ENCODE measurements at regions not wholly inside any gene's neighbourhood (a gene's known extent, or its start where the extent isn't known, plus 50 kb on each side); places are given as distances from the start of the nearest gene placed in this dataset.

DNA sequence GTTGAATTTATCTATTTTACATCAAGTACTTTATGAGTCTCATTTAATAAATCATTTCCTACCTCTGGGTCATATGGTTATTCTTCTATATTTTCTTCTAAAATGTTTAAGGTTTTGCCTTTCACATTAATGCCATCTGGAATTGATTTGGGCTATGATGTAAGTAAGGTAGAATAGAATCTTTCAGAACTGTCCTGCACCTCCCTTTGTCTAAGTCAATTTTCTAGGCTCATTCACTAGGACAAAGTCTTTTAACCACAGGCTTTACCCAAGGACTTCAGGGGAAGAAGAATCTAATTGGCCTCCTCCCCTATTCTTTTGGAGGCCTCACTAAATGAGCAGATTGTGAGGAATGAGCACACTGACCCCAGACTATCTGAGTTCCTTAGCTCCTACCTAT lies 146.0 kb downstream of the BBOX1 start:
- TF ChIP-seq, protein P1, sequence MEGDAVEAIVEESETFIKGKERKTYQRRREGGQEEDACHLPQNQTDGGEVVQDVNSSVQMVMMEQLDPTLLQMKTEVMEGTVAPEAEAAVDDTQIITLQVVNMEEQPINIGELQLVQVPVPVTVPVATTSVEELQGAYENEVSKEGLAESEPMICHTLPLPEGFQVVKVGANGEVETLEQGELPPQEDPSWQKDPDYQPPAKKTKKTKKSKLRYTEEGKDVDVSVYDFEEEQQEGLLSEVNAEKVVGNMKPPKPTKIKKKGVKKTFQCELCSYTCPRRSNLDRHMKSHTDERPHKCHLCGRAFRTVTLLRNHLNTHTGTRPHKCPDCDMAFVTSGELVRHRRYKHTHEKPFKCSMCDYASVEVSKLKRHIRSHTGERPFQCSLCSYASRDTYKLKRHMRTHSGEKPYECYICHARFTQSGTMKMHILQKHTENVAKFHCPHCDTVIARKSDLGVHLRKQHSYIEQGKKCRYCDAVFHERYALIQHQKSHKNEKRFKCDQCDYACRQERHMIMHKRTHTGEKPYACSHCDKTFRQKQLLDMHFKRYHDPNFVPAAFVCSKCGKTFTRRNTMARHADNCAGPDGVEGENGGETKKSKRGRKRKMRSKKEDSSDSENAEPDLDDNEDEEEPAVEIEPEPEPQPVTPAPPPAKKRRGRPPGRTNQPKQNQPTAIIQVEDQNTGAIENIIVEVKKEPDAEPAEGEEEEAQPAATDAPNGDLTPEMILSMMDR (IDR thresholded peaks at IDR 0.05; ENCODE audit: low read depth, low read length, missing input control): no peak
- TF ChIP-seq FOXA1 (IDR thresholded peaks at IDR 0.05) (no peak), YY1 (IDR thresholded peaks at IDR 0.05) (no peak), TAF1 (conservative IDR thresholded peaks at IDR 0.05) (no peak), JUND (IDR thresholded peaks at IDR 0.05) (no peak), GABPA (IDR thresholded peaks at IDR 0.05 in 1 of 2, conservative IDR thresholded peaks at IDR 0.05 in 1 of 2) (no peak), RAD21 (IDR thresholded peaks at IDR 0.05) (no peak), SP1 (IDR thresholded peaks at IDR 0.05) (no peak), HNF4A (conservative IDR thresholded peaks at IDR 0.05) (no peak)
- TF ChIP-seq, protein P2, sequence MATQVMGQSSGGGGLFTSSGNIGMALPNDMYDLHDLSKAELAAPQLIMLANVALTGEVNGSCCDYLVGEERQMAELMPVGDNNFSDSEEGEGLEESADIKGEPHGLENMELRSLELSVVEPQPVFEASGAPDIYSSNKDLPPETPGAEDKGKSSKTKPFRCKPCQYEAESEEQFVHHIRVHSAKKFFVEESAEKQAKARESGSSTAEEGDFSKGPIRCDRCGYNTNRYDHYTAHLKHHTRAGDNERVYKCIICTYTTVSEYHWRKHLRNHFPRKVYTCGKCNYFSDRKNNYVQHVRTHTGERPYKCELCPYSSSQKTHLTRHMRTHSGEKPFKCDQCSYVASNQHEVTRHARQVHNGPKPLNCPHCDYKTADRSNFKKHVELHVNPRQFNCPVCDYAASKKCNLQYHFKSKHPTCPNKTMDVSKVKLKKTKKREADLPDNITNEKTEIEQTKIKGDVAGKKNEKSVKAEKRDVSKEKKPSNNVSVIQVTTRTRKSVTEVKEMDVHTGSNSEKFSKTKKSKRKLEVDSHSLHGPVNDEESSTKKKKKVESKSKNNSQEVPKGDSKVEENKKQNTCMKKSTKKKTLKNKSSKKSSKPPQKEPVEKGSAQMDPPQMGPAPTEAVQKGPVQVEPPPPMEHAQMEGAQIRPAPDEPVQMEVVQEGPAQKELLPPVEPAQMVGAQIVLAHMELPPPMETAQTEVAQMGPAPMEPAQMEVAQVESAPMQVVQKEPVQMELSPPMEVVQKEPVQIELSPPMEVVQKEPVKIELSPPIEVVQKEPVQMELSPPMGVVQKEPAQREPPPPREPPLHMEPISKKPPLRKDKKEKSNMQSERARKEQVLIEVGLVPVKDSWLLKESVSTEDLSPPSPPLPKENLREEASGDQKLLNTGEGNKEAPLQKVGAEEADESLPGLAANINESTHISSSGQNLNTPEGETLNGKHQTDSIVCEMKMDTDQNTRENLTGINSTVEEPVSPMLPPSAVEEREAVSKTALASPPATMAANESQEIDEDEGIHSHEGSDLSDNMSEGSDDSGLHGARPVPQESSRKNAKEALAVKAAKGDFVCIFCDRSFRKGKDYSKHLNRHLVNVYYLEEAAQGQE (IDR thresholded peaks at IDR 0.05): no peak
- TF ChIP-seq, protein P3, sequence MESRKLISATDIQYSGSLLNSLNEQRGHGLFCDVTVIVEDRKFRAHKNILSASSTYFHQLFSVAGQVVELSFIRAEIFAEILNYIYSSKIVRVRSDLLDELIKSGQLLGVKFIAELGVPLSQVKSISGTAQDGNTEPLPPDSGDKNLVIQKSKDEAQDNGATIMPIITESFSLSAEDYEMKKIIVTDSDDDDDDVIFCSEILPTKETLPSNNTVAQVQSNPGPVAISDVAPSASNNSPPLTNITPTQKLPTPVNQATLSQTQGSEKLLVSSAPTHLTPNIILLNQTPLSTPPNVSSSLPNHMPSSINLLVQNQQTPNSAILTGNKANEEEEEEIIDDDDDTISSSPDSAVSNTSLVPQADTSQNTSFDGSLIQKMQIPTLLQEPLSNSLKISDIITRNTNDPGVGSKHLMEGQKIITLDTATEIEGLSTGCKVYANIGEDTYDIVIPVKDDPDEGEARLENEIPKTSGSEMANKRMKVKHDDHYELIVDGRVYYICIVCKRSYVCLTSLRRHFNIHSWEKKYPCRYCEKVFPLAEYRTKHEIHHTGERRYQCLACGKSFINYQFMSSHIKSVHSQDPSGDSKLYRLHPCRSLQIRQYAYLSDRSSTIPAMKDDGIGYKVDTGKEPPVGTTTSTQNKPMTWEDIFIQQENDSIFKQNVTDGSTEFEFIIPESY (IDR thresholded peaks at IDR 0.05): no peak
- TF ChIP-seq, protein P4, sequence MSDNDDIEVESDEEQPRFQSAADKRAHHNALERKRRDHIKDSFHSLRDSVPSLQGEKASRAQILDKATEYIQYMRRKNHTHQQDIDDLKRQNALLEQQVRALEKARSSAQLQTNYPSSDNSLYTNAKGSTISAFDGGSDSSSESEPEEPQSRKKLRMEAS (IDR thresholded peaks at IDR 0.05): no peak
- TF ChIP-seq, protein P5, sequence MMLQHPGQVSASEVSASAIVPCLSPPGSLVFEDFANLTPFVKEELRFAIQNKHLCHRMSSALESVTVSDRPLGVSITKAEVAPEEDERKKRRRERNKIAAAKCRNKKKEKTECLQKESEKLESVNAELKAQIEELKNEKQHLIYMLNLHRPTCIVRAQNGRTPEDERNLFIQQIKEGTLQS (IDR thresholded peaks at IDR 0.05): no peak
